ENCODE measurements at regions not wholly inside any gene's neighbourhood (a gene's known extent, or its start where the extent isn't known, plus 50 kb on each side); places are given as distances from the start of the nearest gene placed in this dataset.

DNA sequence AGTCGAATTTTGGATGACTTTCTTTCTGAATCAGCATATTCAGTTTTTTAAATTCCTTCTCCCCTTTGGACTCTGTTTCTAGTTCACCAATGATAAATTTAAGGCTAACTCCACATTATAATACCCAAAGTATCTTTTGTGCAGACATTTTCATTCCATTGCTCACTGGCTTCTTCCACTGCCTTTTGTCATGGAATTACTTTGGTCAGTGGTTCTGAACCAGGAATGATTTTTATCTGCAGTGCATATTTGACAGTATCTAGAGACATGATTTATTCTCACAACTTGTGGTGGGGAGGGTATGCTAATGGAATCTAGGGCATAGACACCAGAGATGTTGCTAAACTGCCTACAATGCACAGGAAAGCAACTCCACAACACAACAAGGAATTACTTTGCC lies 234.4 kb upstream of the PRKD1 start:
- no peaks in the 10 kb centered on the region for H3F3A ChIP-seq (ENCODE audit: low read depth)
- H3K27me3 ChIP-seq (ENCODE audit: insufficient read depth, low read length, poor library complexity, severe bottlenecking): no peaks in the 10 kb centered on the region
- no peak overlapping the region for H2AFZ ChIP-seq (ENCODE audit: low read length)
- no peaks in the 10 kb centered on the region for H3K36me3 ChIP-seq (ENCODE audit: insufficient read depth, low read length)
- no peaks in the 10 kb centered on the region for H3K4me1 ChIP-seq (ENCODE audit: insufficient read depth, low read length, poor library complexity, severe bottlenecking)
- H3K4me2 ChIP-seq (ENCODE audit: low read depth, low read length, poor library complexity, severe bottlenecking): no peak overlapping the region
- no peaks in the 10 kb centered on the region for H3K9me3 ChIP-seq (ENCODE audit: insufficient read depth, low read depth, low read length)
- H3K79me2 ChIP-seq (ENCODE audit: insufficient read depth, low read length): no peaks in the 10 kb centered on the region
- no peak overlapping the region for H3K4me3 ChIP-seq (ENCODE audit: low read length, poor library complexity, severe bottlenecking)
- no peaks in the 10 kb centered on the region for H3K9me2 ChIP-seq (replicated peaks; ENCODE audit: low read depth, low read length)
- H3K9ac ChIP-seq (ENCODE audit: low read depth, low read length, poor library complexity, severe bottlenecking): no peak overlapping the region
- H4K20me1 ChIP-seq (ENCODE audit: insufficient read depth, low read length, poor library complexity, severe bottlenecking): no peaks in the 10 kb centered on the region
- TF ChIP-seq EZH2phosphoT487 (IDR thresholded peaks at IDR 0.05; ENCODE audit: borderline replicate concordance): no peak
- TF ChIP-seq, protein P1, sequence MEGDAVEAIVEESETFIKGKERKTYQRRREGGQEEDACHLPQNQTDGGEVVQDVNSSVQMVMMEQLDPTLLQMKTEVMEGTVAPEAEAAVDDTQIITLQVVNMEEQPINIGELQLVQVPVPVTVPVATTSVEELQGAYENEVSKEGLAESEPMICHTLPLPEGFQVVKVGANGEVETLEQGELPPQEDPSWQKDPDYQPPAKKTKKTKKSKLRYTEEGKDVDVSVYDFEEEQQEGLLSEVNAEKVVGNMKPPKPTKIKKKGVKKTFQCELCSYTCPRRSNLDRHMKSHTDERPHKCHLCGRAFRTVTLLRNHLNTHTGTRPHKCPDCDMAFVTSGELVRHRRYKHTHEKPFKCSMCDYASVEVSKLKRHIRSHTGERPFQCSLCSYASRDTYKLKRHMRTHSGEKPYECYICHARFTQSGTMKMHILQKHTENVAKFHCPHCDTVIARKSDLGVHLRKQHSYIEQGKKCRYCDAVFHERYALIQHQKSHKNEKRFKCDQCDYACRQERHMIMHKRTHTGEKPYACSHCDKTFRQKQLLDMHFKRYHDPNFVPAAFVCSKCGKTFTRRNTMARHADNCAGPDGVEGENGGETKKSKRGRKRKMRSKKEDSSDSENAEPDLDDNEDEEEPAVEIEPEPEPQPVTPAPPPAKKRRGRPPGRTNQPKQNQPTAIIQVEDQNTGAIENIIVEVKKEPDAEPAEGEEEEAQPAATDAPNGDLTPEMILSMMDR (conservative IDR thresholded peaks at IDR 0.05; ENCODE audit: low read length): no peak

DNA sequence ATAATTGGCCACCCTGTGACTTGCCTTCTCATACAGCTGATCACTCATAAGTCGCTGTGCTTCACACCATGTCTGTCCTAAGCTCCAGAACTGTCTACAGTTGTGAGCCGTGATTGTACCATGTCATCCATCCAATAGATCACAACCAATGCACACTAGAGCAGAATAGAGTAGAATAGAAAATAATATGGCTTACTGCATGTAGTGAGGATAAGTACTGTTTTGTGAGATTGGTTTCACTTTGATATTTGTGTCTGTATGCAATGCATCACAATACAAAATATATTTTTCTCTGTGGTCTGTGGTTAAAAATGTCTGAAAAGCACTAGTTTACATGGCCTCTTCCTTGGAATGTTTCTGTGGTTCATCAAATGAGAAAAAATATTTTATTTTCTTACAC lies 237.6 kb upstream of the PRKD1 start:
- no peak overlapping the region for H3K4me3 ChIP-seq (ENCODE audit: low read length, poor library complexity, severe bottlenecking)
- no peak overlapping the region for H3K4me2 ChIP-seq (ENCODE audit: low read depth, low read length, poor library complexity, severe bottlenecking)
- no peak overlapping the region for H3K9ac ChIP-seq (ENCODE audit: low read depth, low read length, poor library complexity, severe bottlenecking)
- no peaks in the 10 kb centered on the region for H3K9me2 ChIP-seq (replicated peaks; ENCODE audit: low read depth, low read length)
- no peaks in the 10 kb centered on the region for H3K27me3 ChIP-seq (ENCODE audit: insufficient read depth, low read length, poor library complexity, severe bottlenecking)
- TF ChIP-seq EZH2phosphoT487 (IDR thresholded peaks at IDR 0.05; ENCODE audit: borderline replicate concordance): no peak
- TF ChIP-seq, protein P1 (conservative IDR thresholded peaks at IDR 0.05; ENCODE audit: low read length): no peak
- no peak overlapping the region for H2AFZ ChIP-seq (ENCODE audit: low read length)
- H3K4me1 ChIP-seq (ENCODE audit: insufficient read depth, low read length, poor library complexity, severe bottlenecking): no peaks in the 10 kb centered on the region
- no peaks in the 10 kb centered on the region for H3K79me2 ChIP-seq (ENCODE audit: insufficient read depth, low read length)
- H4K20me1 ChIP-seq (ENCODE audit: insufficient read depth, low read length, poor library complexity, severe bottlenecking): no peaks in the 10 kb centered on the region
- no peaks in the 10 kb centered on the region for H3K36me3 ChIP-seq (ENCODE audit: insufficient read depth, low read length)
- H3F3A ChIP-seq (ENCODE audit: low read depth): no peaks in the 10 kb centered on the region
- H3K9me3 ChIP-seq (ENCODE audit: insufficient read depth, low read depth, low read length): no peaks in the 10 kb centered on the region

DNA sequence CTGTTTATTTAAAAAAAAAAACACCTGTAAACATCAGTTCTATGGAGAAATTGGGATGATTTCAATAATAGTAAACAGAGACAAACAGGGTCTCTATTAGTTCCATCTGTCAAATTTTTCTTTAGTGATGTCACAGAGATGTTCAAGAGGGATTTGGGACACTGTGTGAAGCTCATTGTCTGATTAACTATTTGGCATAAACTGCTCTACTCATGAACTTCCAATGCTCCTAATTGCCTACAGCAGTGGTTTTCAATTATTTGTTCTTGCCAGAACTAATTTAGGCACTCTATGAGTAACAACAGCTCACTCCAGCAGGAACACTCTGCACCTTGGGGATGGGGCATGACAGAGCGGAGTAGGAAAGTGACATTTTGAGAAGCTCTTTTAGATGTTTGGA lies 250.1 kb upstream of the PRKD1 start:
- H3K79me2 ChIP-seq (ENCODE audit: insufficient read depth, low read length): no peaks in the 10 kb centered on the region
- H4K20me1 ChIP-seq (ENCODE audit: insufficient read depth, low read length, poor library complexity, severe bottlenecking): no peaks in the 10 kb centered on the region
- H3F3A ChIP-seq (ENCODE audit: low read depth): no peaks in the 10 kb centered on the region
- H3K9me2 ChIP-seq (replicated peaks; ENCODE audit: low read depth, low read length): no peaks in the 10 kb centered on the region
- H3K27me3 ChIP-seq (ENCODE audit: insufficient read depth, low read length, poor library complexity, severe bottlenecking): no peaks in the 10 kb centered on the region
- no peaks in the 10 kb centered on the region for H3K9me3 ChIP-seq (ENCODE audit: insufficient read depth, low read depth, low read length)
- no peak overlapping the region for H3K4me3 ChIP-seq (ENCODE audit: low read length, poor library complexity, severe bottlenecking)
- H3K4me2 ChIP-seq (ENCODE audit: low read depth, low read length, poor library complexity, severe bottlenecking): no peak overlapping the region
- no peaks in the 10 kb centered on the region for H3K36me3 ChIP-seq (ENCODE audit: insufficient read depth, low read length)
- TF ChIP-seq EZH2phosphoT487 (IDR thresholded peaks at IDR 0.05; ENCODE audit: borderline replicate concordance): no peak
- TF ChIP-seq, protein P1 (conservative IDR thresholded peaks at IDR 0.05; ENCODE audit: low read length): no peak
- no peak overlapping the region for H3K9ac ChIP-seq (ENCODE audit: low read depth, low read length, poor library complexity, severe bottlenecking)
- H2AFZ ChIP-seq (ENCODE audit: low read length): no peak overlapping the region
- H3K4me1 ChIP-seq (ENCODE audit: insufficient read depth, low read length, poor library complexity, severe bottlenecking): no peaks in the 10 kb centered on the region

Measured in Loucy (cell line).